ENCODE measurements at regions not wholly inside any gene's neighbourhood (a gene's known extent, or its start where the extent isn't known, plus 50 kb on each side); places are given as distances from the start of the nearest gene placed in this dataset.

- no peak overlapping the region for H3K4me3 ChIP-seq (IDR thresholded peaks at IDR 0.05; ENCODE audit: insufficient read depth, low read depth, low read length)
- no peak overlapping the region for H3K9ac ChIP-seq
- H3K27me3 ChIP-seq (ENCODE audit: insufficient read depth, low read depth) = no peaks in the 10 kb centered on the region
- H2AFZ ChIP-seq (ENCODE audit: low read depth) = no peak overlapping the region
- H3K27ac ChIP-seq = no peak overlapping the region
- H4K20me1 ChIP-seq (ENCODE audit: insufficient read depth) = no peaks in the 10 kb centered on the region
- H3K4me1 ChIP-seq (ENCODE audit: low read depth, poor library complexity, severe bottlenecking) = no peaks in the 10 kb centered on the region
- H3K79me2 ChIP-seq (ENCODE audit: insufficient read depth, low read depth) = no peaks in the 10 kb centered on the region
- TF ChIP-seq CTCF (conservative IDR thresholded peaks at IDR 0.05; ENCODE audit: low read depth, low read length) = no peak
- no peaks in the 10 kb centered on the region for H3K36me3 ChIP-seq (ENCODE audit: insufficient read depth)
- no peak overlapping the region for H3K4me2 ChIP-seq
These were observed 126.5 kb upstream of the SOX4 start for GRCh38 chr6:21467091-21467490.

GRCh38 chr6:21468461-21468860 lies 125.1 kb upstream of the SOX4 start:
- Histone ChIP-seq H3K27me3 (ENCODE audit: insufficient read depth, low read depth) (no peaks in the 10 kb centered on the region), H2AFZ (ENCODE audit: low read depth) (no peak overlapping the region), H3K36me3 (ENCODE audit: insufficient read depth) (no peaks in the 10 kb centered on the region), H3K4me3 (IDR thresholded peaks at IDR 0.05; ENCODE audit: insufficient read depth, low read depth, low read length) (no peak overlapping the region), H3K27ac (no peak overlapping the region), H3K4me1 (ENCODE audit: low read depth, poor library complexity, severe bottlenecking) (no peaks in the 10 kb centered on the region), H3K79me2 (ENCODE audit: insufficient read depth, low read depth) (no peaks in the 10 kb centered on the region), H3K9ac (no peak overlapping the region), H3K4me2 (no peak overlapping the region), H4K20me1 (ENCODE audit: insufficient read depth) (no peaks in the 10 kb centered on the region)
- TF ChIP-seq CTCF (conservative IDR thresholded peaks at IDR 0.05; ENCODE audit: low read depth, low read length) = no peak

- Histone ChIP-seq H3K4me3 (IDR thresholded peaks at IDR 0.05; ENCODE audit: insufficient read depth, low read depth, low read length) (no peak overlapping the region), H3K27ac (no peak overlapping the region), H3K9ac (no peak overlapping the region), H3K79me2 (ENCODE audit: insufficient read depth, low read depth) (no peaks in the 10 kb centered on the region), H3K27me3 (ENCODE audit: insufficient read depth, low read depth) (no peaks in the 10 kb centered on the region), H3K4me2 (no peak overlapping the region), H3K4me1 (ENCODE audit: low read depth, poor library complexity, severe bottlenecking) (no peaks in the 10 kb centered on the region), H3K36me3 (ENCODE audit: insufficient read depth) (no peaks in the 10 kb centered on the region), H2AFZ (ENCODE audit: low read depth) (no peak overlapping the region), H4K20me1 (ENCODE audit: insufficient read depth) (no peaks in the 10 kb centered on the region)
- TF ChIP-seq CTCF (conservative IDR thresholded peaks at IDR 0.05; ENCODE audit: low read depth, low read length) = no peak
These were observed 124.3 kb upstream of the SOX4 start for GRCh38 chr6:21469213-21469612.

DNA sequence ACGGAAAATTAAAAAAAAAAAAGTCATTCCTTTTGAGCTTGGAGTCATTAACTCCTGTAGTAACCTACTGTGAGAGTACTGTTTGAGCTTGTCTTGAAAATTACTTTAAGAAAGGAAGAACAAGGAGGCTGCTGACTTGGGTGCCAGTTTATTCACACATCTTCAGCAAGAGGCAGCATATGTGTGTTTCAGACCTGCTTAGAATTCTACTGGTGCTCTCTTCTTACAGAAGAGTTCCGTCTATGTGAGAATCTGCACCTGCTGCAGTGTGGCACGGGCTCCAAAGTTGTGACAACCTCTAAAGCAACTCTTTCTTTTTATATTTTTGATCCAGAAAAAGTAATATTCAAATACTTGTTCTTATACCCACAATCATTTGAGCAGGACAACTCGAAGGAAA lies 117.4 kb upstream of the SOX4 start:
- Histone ChIP-seq H3K27ac (no peak overlapping the region), H3K4me3 (IDR thresholded peaks at IDR 0.05; ENCODE audit: insufficient read depth, low read depth, low read length) (no peak overlapping the region), H2AFZ (ENCODE audit: low read depth) (no peak overlapping the region), H3K79me2 (ENCODE audit: insufficient read depth, low read depth) (no peaks in the 10 kb centered on the region), H3K4me1 (ENCODE audit: low read depth, poor library complexity, severe bottlenecking) (no peaks in the 10 kb centered on the region), H3K4me2 (no peak overlapping the region), H3K9ac (no peak overlapping the region), H3K36me3 (ENCODE audit: insufficient read depth) (no peaks in the 10 kb centered on the region), H4K20me1 (ENCODE audit: insufficient read depth) (no peaks in the 10 kb centered on the region), H3K27me3 (ENCODE audit: insufficient read depth, low read depth) (no peaks in the 10 kb centered on the region)
- no peak for TF ChIP-seq CTCF (conservative IDR thresholded peaks at IDR 0.05; ENCODE audit: low read depth, low read length)

DNA sequence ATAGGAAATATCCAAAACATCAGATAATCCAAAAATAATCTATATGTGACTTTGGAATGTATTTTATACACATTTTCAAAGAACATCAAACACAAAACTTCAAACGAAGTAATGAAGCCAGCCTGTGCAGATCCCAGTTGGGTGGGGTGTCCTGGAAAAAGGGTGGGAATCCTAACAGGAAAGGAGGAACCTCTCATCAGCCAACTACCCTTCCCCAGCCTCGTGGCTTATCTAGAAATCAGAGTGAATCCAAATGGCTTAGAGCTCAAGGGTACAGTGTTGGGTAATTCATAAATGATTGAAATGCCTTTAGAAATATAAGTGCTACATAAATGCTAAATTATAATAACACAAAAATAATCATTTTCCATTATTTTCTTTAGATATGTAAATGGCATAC lies 115.1 kb upstream of the SOX4 start:
- no peak for TF ChIP-seq CTCF (conservative IDR thresholded peaks at IDR 0.05; ENCODE audit: low read depth, low read length)
- H2AFZ ChIP-seq (ENCODE audit: low read depth) = no peak overlapping the region
- H3K4me1 ChIP-seq (ENCODE audit: low read depth, poor library complexity, severe bottlenecking) = no peaks in the 10 kb centered on the region
- no peak overlapping the region for H3K4me2 ChIP-seq
- no peak overlapping the region for H3K4me3 ChIP-seq (IDR thresholded peaks at IDR 0.05; ENCODE audit: insufficient read depth, low read depth, low read length)
- no peaks in the 10 kb centered on the region for H4K20me1 ChIP-seq (ENCODE audit: insufficient read depth)
- no peak overlapping the region for H3K27ac ChIP-seq
- no peaks in the 10 kb centered on the region for H3K27me3 ChIP-seq (ENCODE audit: insufficient read depth, low read depth)
- no peaks in the 10 kb centered on the region for H3K36me3 ChIP-seq (ENCODE audit: insufficient read depth)
- no peaks in the 10 kb centered on the region for H3K79me2 ChIP-seq (ENCODE audit: insufficient read depth, low read depth)
- H3K9ac ChIP-seq = no peak overlapping the region

Data from KMS-11 (cell line).